ENCODE measurements at regions not wholly inside any gene's neighbourhood (a gene's known extent, or its start where the extent isn't known, plus 50 kb on each side); places are given as distances from the start of the nearest gene placed in this dataset.
A peak's percentile ranks its signal among the peaks of the same experiment; 100 is the strongest.

- ATAC-seq, result peak; percentile 57 to 85 (median 72)
- intact Hi-C loops (cut with DNase I), result no loop called here
- peaks cover 0 to 6% (median 0%) of the 10 kb centered on the region in 3 donors for H3K4me1 ChIP-seq
- no peak for FAIRE-seq
- no peak for TF ChIP-seq CTCF (IDR thresholded peaks at IDR 0.05)
- DNase-seq, result no peak
- no peaks in the 10 kb centered on the region for H3K27me3 ChIP-seq
- no peaks in the 10 kb centered on the region for H3K36me3 ChIP-seq
- H3K4me3 ChIP-seq, result no peak overlapping the region
- H3K9me3 ChIP-seq, result no peaks in the 10 kb centered on the region
- peak overlapping the region in 1 of 4 donors; percentile 8 for H3K27ac ChIP-seq
- 46 to 47% methylated on average over 5 of the region's 5 CpGs for WGBS, 2 donors
Measured at GRCh38 chr12:16136219-16136988, 141.1 kb downstream of the SLC15A5 start.

- DNase-seq, result no peak
- Histone ChIP-seq H3K27ac (no peak overlapping the region), H3K27me3 (no peaks in the 10 kb centered on the region), H3K9me3 (no peaks in the 10 kb centered on the region), H3K4me1 (peaks cover 0 to 11% (median 4%) of the 10 kb centered on the region in 3 donors), H3K36me3 (no peaks in the 10 kb centered on the region), H3K4me3 (no peak overlapping the region)
- no peak for TF ChIP-seq CTCF (IDR thresholded peaks at IDR 0.05)
- FAIRE-seq, result no peak
- ATAC-seq, result no peak
- intact Hi-C loops (cut with DNase I), result no loop called here
- WGBS, 2 donors, result 72 to 79% methylated on average over 2 of the region's 2 CpGs
Measured at GRCh38 chr12:16135323-16135722, 142.2 kb downstream of the SLC15A5 start.

GRCh38 chr12:16130343-16130742 is 147.1 kb downstream of the SLC15A5 start:
- H3K9me3 ChIP-seq, result no peaks in the 10 kb centered on the region
- H3K27ac ChIP-seq, result no peak overlapping the region
- FAIRE-seq, result no peak
- TF ChIP-seq CTCF (IDR thresholded peaks at IDR 0.05), result no peak
- DNase-seq, result no peak
- peak in 3 of 4 donors; percentile 59 to 84 (median 71) for ATAC-seq
- H3K36me3 ChIP-seq, result no peaks in the 10 kb centered on the region
- H3K4me3 ChIP-seq, result no peak overlapping the region
- H3K4me1 ChIP-seq, result peaks cover 0 to 6% (median 5%) of the 10 kb centered on the region in 3 donors
- H3K27me3 ChIP-seq, result no peaks in the 10 kb centered on the region
- 10% methylated on average over 1 of the region's 1 CpG for WGBS, 2 donors
- intact Hi-C loops (cut with DNase I), result no loop called here

GRCh38 chr12:16121953-16122352 is 155.5 kb downstream of the SLC15A5 start:
- H3K9me3 ChIP-seq, result no peaks in the 10 kb centered on the region
- 75 to 88% methylated on average over 5 of the region's 5 CpGs for WGBS, 2 donors
- no peak overlapping the region for H3K4me3 ChIP-seq
- no peaks in the 10 kb centered on the region for H3K36me3 ChIP-seq
- no peak for ATAC-seq
- intact Hi-C loops (cut with DNase I), result no loop called here
- H3K27me3 ChIP-seq, result no peaks in the 10 kb centered on the region
- no peak overlapping the region for H3K27ac ChIP-seq
- DNase-seq, result no peak
- H3K4me1 ChIP-seq, result no peaks in the 10 kb centered on the region
- no peak for FAIRE-seq
- no peak for TF ChIP-seq CTCF (IDR thresholded peaks at IDR 0.05)

Data from pancreas (tissue), 10 donors.